Ovary (tissue), 3 donors: ENCODE measurements at regions not wholly inside any gene's neighbourhood (a gene's known extent, or its start where the extent isn't known, plus 50 kb on each side); places are given as distances from the start of the nearest gene placed in this dataset.

Source experiments
- EP300 ChIP-seq: sonication (generic); formaldehyde crosslinking; IDR thresholded peaks from one replicate; pipeline ENCODE4 v1.6.1; 2017; ENCODE audit warnings: antibody characterized with exemption
- POLR2A ChIP-seq: fragments of 450-650 bp; IDR thresholded peaks from one replicate; pipeline ENCODE4 v1.6.1; 2017; ENCODE audit warnings: antibody characterized with exemption, mild to moderate bottlenecking, moderate library complexity
- TF ChIP-seq, protein P1 (sequence below), 3 donors: fragments of 450-650 bp in 2 of 3; fragments of 200-600 bp in 1 of 3; IDR thresholded peaks; one replicate each; pipeline versions ENCODE4 v1.5.1 to v1.8.0; 2016 to 2022; ENCODE audit warnings: antibody characterized with exemption in 3 of 3, mild to moderate bottlenecking in 1 of 3
- donor health status: DM: no; HTN: no; CAD: no.

DNA sequence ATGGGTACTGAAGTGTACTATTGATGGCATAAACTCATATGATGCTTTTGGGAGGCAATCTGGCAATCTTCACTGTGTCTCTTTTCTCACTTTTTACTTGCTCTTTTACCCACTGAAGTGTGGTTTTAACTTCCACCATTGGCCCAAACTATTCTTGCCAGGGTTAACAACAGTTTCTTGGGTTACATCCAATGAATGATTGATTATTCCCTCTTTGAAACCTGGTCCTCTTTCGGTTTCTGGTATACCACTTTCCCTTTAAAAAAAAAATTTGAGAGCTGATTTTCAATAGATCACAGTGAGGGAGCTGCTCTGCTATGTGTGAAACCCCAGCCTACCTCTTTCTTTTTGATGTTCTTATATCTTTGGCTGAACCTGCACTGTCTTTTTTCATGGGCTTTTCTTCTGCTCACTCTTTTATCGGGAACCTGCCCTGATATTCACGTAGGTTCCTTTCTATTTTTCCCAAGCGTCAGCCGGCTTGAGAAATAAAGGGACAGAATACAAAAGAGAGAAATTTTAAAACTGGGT, 56.1 kb upstream of the OR4E1 start:
- no peak for TF ChIP-seq POLR2A
- TF ChIP-seq, protein P1, sequence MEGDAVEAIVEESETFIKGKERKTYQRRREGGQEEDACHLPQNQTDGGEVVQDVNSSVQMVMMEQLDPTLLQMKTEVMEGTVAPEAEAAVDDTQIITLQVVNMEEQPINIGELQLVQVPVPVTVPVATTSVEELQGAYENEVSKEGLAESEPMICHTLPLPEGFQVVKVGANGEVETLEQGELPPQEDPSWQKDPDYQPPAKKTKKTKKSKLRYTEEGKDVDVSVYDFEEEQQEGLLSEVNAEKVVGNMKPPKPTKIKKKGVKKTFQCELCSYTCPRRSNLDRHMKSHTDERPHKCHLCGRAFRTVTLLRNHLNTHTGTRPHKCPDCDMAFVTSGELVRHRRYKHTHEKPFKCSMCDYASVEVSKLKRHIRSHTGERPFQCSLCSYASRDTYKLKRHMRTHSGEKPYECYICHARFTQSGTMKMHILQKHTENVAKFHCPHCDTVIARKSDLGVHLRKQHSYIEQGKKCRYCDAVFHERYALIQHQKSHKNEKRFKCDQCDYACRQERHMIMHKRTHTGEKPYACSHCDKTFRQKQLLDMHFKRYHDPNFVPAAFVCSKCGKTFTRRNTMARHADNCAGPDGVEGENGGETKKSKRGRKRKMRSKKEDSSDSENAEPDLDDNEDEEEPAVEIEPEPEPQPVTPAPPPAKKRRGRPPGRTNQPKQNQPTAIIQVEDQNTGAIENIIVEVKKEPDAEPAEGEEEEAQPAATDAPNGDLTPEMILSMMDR (IDR thresholded peaks at IDR 0.05), result no peak
- no peak for TF ChIP-seq EP300
